Esophagus muscularis mucosa (tissue), 4 donors: ENCODE measurements at regions not wholly inside any gene's neighbourhood (a gene's known extent, or its start where the extent isn't known, plus 50 kb on each side); places are given as distances from the start of the nearest gene placed in this dataset.

Experiments
- DNase-seq: peaks from one replicate; pipeline ENCODE4 v3.0.0-alpha.2; 2017; ENCODE audit errors: extremely low spot score
- H3K27ac ChIP-seq, 4 donors: fragments of 200-600 bp; sonication (generic); replicated peaks in 1 of 4; 1 replicate in 3 of 4; 2 replicates in 1 of 4; pipeline ENCODE4 v1.5.1; 2016 to 2019; ENCODE audit warnings: mild to moderate bottlenecking in 1 of 4
- H3K27me3 ChIP-seq, 4 donors: fragments of 200-600 bp; sonication (generic); one replicate each; pipeline versions ENCODE4 v1.5.1 to v1.6.0; 2016 to 2019
- H3K36me3 ChIP-seq, 4 donors: fragments of 200-600 bp; sonication (generic); one replicate each; pipeline ENCODE4 v1.5.1; 2016 to 2019
- H3K4me1 ChIP-seq, 4 donors: fragments of 200-600 bp; sonication (generic); one replicate each; pipeline ENCODE4 v1.5.1; 2016 to 2019
- H3K4me3 ChIP-seq, 4 donors: fragments of 200-600 bp; sonication (generic); 1 replicate in 2 of 4; 2 replicates in 2 of 4; pipeline ENCODE4 v1.5.1; 2016 to 2019; ENCODE audit warnings: mild to moderate bottlenecking in 4 of 4, moderate library complexity in 1 of 4
- H3K9me3 ChIP-seq, 4 donors: fragments of 200-600 bp; sonication (generic); 1 replicate in 3 of 4; 2 replicates in 1 of 4; pipeline ENCODE4 v1.5.1; 2016 to 2019
- CTCF ChIP-seq, 3 experiments: fragments of 200-600 bp in 2 of 3; fragments of 450-650 bp in 1 of 3; sonication (generic) in 2 of 3; IDR thresholded peaks; one replicate each; pipeline ENCODE4 v1.5.1; 2017 to 2019; ENCODE audit warnings: antibody characterized with exemption in 3 of 3, mild to moderate bottlenecking in 2 of 3, moderate library complexity in 1 of 3
- EP300 ChIP-seq: sonication (generic); formaldehyde crosslinking; IDR thresholded peaks from one replicate; pipeline ENCODE4 v1.6.1; 2017; ENCODE audit warnings: antibody characterized with exemption
- POLR2A ChIP-seq: fragments of 450-650 bp; IDR thresholded peaks from one replicate; pipeline ENCODE4 v1.6.1; 2017; ENCODE audit warnings: antibody characterized with exemption, moderate library complexity, mild to moderate bottlenecking, low read depth
- POLR2AphosphoS5 ChIP-seq, 2 donors: sonication (generic); formaldehyde crosslinking; IDR thresholded peaks; one replicate each; pipeline ENCODE4 v1.6.1; 2017; ENCODE audit warnings: antibody characterized with exemption in 2 of 2
- WGBS: methylation state at CpG from one replicate; pipeline ENCODE4 v1.1.5; 2018; 5-methylcytosine and 5-hydroxymethylcytosine counted together
- intact Hi-C: fragments of 100-400 bp; cut with DNase I; formaldehyde crosslinking; loops from one replicate; pipeline ENCODE4 v1.15.1; 2023

- Histone ChIP-seq H3K36me3 (no peaks in the 10 kb centered on the region), H3K27me3 (no peaks in the 10 kb centered on the region), H3K27ac (no peak overlapping the region), H3K4me3 (no peak overlapping the region), H3K9me3 (no peaks in the 10 kb centered on the region), H3K4me1 (no peaks in the 10 kb centered on the region)
- no peak for DNase-seq
- 63% methylated on average over 3 of the region's 3 CpGs for WGBS
- TF ChIP-seq POLR2AphosphoS5 (IDR thresholded peaks at IDR 0.05), result no peak
- intact Hi-C loops, result loop anchor here (10.0 kb wide), 1 partner anchor 402 kb away; no protein-coding TSS in a partner anchor
Measured at GRCh38 chr2:76193089-76193488, 482.4 kb upstream of the GCFC2 start.

- no peak for DNase-seq
- Histone ChIP-seq H3K36me3 (no peaks in the 10 kb centered on the region), H3K9me3 (no peaks in the 10 kb centered on the region), H3K27me3 (no peaks in the 10 kb centered on the region), H3K27ac (no peak overlapping the region), H3K4me1 (no peaks in the 10 kb centered on the region), H3K4me3 (no peak overlapping the region)
- 63% methylated on average over 4 of the region's 4 CpGs for WGBS
- no peak for TF ChIP-seq EP300
- intact Hi-C loops, result no loop called here
Measured at GRCh38 chr2:76188334-76189008, 477.8 kb upstream of the GCFC2 start.

- TF ChIP-seq EP300 (no peak), POLR2A (no peak), CTCF (IDR thresholded peaks at IDR 0.05) (no peak), POLR2AphosphoS5 (IDR thresholded peaks at IDR 0.05) (no peak)
- H3K36me3 ChIP-seq, result no peaks in the 10 kb centered on the region
- intact Hi-C loops, result no loop called here
- H3K4me3 ChIP-seq, result no peak overlapping the region
- WGBS, result 70% methylated on average over 1 of the region's 1 CpG
- DNase-seq, result no peak
- no peaks in the 10 kb centered on the region for H3K4me1 ChIP-seq
- no peak overlapping the region for H3K27ac ChIP-seq
- H3K27me3 ChIP-seq, result no peaks in the 10 kb centered on the region
- H3K9me3 ChIP-seq, result no peaks in the 10 kb centered on the region
Measured at GRCh38 chr2:76187415-76187814, 476.7 kb upstream of the GCFC2 start.

GRCh38 chr2:76180676-76181075 lies 470.0 kb upstream of the GCFC2 start:
- Histone ChIP-seq H3K36me3 (no peaks in the 10 kb centered on the region), H3K4me1 (no peaks in the 10 kb centered on the region), H3K27me3 (no peaks in the 10 kb centered on the region), H3K27ac (no peak overlapping the region), H3K9me3 (peaks cover 0 to 22% (median 18%) of the 10 kb centered on the region in 4 donors), H3K4me3 (no peak overlapping the region)
- 100% methylated on average over 1 of the region's 1 CpG for WGBS
- intact Hi-C loops, result no loop called here
- no peak for DNase-seq
- TF ChIP-seq POLR2AphosphoS5 (IDR thresholded peaks at IDR 0.05) (no peak), CTCF (IDR thresholded peaks at IDR 0.05) (no peak), POLR2A (no peak), EP300 (no peak)

- no peak for DNase-seq
- Histone ChIP-seq H3K4me1 (no peaks in the 10 kb centered on the region), H3K27ac (no peak overlapping the region), H3K36me3 (no peaks in the 10 kb centered on the region), H3K9me3 (peaks cover 0 to 23% (median 20%) of the 10 kb centered on the region in 4 donors), H3K4me3 (no peak overlapping the region), H3K27me3 (no peaks in the 10 kb centered on the region)
- intact Hi-C loops, result no loop called here
- TF ChIP-seq CTCF (IDR thresholded peaks at IDR 0.05) (no peak), POLR2AphosphoS5 (IDR thresholded peaks at IDR 0.05) (no peak)
- WGBS, result 97% methylated on average over 1 of the region's 1 CpG
Measured at GRCh38 chr2:76178610-76179009, 467.9 kb upstream of the GCFC2 start.

GRCh38 chr2:76175295-76175694 lies 464.6 kb upstream of the GCFC2 start:
- Histone ChIP-seq H3K36me3 (no peaks in the 10 kb centered on the region), H3K27ac (no peak overlapping the region), H3K27me3 (no peaks in the 10 kb centered on the region), H3K4me1 (no peaks in the 10 kb centered on the region), H3K9me3 (peaks cover 0 to 17% (median 14%) of the 10 kb centered on the region in 4 donors), H3K4me3 (no peak overlapping the region)
- TF ChIP-seq CTCF (IDR thresholded peaks at IDR 0.05), result no peak
- TF ChIP-seq POLR2AphosphoS5 (IDR thresholded peaks at IDR 0.05), result no peak
- no peak for TF ChIP-seq EP300
- TF ChIP-seq POLR2A, result no peak
- 88% methylated on average over 3 of the region's 3 CpGs for WGBS
- intact Hi-C loops, result no loop called here
- no peak for DNase-seq
